Superior temporal gyrus (tissue), 1 donor: ENCODE measurements at regions not wholly inside any gene's neighbourhood (a gene's known extent, or its start where the extent isn't known, plus 50 kb on each side); places are given as distances from the start of the nearest gene placed in this dataset.
"Not testable (repeated sequence)": the region's sequence is repeated elsewhere in the genome, so short reads cannot be mapped to it uniquely, and the experiment has no call there.

Experiments
- DNase-seq: peaks from one replicate; pipeline ENCODE4 v3.0.0-alpha.2; 2016; ENCODE audit errors: extremely low spot score

GRCh38 chr4:154164931-154165839 lies 326.4 kb downstream of the DCHS2 start:
- DNase-seq = peak; percentile 45

- no peak for DNase-seq
These were observed 330.9 kb downstream of the DCHS2 start for GRCh38 chr4:154160519-154161301.

- DNase-seq = no peak
These were observed 333.0 kb downstream of the DCHS2 start for GRCh38 chr4:154158361-154159155.

- DNase-seq = no peak
These were observed 339.1 kb downstream of the DCHS2 start for GRCh38 chr4:154152546-154152945.

GRCh38 chr4:154149236-154149635 lies 342.4 kb downstream of the DCHS2 start:
- not testable (repeated sequence) for DNase-seq

GRCh38 chr4:154143720-154144119 lies 347.9 kb downstream of the DCHS2 start:
- DNase-seq = no peak

- no peak for DNase-seq
These were observed 348.9 kb downstream of the DCHS2 start for GRCh38 chr4:154142664-154143063.

- no peak for DNase-seq
These were observed 350.7 kb downstream of the DCHS2 start for GRCh38 chr4:154140869-154141268.

- DNase-seq = no peak
These were observed 348.5 kb upstream of the SFRP2 start for GRCh38 chr4:154137320-154137905.

GRCh38 chr4:154135576-154135975 lies 346.7 kb upstream of the SFRP2 start:
- DNase-seq = no peak

GRCh38 chr4:154132406-154132805 lies 343.5 kb upstream of the SFRP2 start:
- DNase-seq = no peak

- DNase-seq = no peak
These were observed 337.4 kb upstream of the SFRP2 start for GRCh38 chr4:154126276-154126675.

- no peak for DNase-seq
These were observed 336.5 kb upstream of the SFRP2 start for GRCh38 chr4:154125340-154125739.

- no peak for DNase-seq
These were observed 335.8 kb upstream of the SFRP2 start for GRCh38 chr4:154124539-154125255.

GRCh38 chr4:154123897-154124296 lies 335.0 kb upstream of the SFRP2 start:
- DNase-seq = no peak

GRCh38 chr4:154120690-154121345 lies 331.9 kb upstream of the SFRP2 start:
- no peak for DNase-seq

GRCh38 chr4:154120006-154120676 lies 331.3 kb upstream of the SFRP2 start:
- DNase-seq = no peak

GRCh38 chr4:154119317-154119716 lies 330.4 kb upstream of the SFRP2 start:
- no peak for DNase-seq

GRCh38 chr4:154117726-154118125 lies 328.8 kb upstream of the SFRP2 start:
- DNase-seq = not testable (repeated sequence)

GRCh38 chr4:154107337-154107736 lies 318.5 kb upstream of the SFRP2 start:
- DNase-seq = no peak
